ENCODE measurements at regions not wholly inside any gene's neighbourhood (a gene's known extent, or its start where the extent isn't known, plus 50 kb on each side); places are given as distances from the start of the nearest gene placed in this dataset.

GRCh38 chr4:12791536-12791935 lies 692.6 kb downstream of the RAB28 start:
- no peaks in the 10 kb centered on the region for H3K9me1 ChIP-seq (ENCODE audit: insufficient read depth, low read length)
- H3K18ac ChIP-seq (ENCODE audit: low read depth, low read length): no peak overlapping the region
- 7% methylated on average over 2 of the region's 4 CpGs; no CpG with 5 or more reads in 1 of the 2 experiments for WGBS, 2 experiments (ENCODE audit: extremely low coverage in 2 of 2, insufficient read length in 1 of 2)
- no peaks in the 10 kb centered on the region for H4K20me1 ChIP-seq (ENCODE audit: insufficient read depth, low read length)
- TF ChIP-seq POLR2A (IDR thresholded peaks at IDR 0.05; ENCODE audit: low read depth, low read length): no peak
- no peak for TF ChIP-seq USF2 (IDR thresholded peaks at IDR 0.05; ENCODE audit: low read depth, low read length)
- no peak for TF ChIP-seq RFX5 (IDR thresholded peaks at IDR 0.05; ENCODE audit: low read depth, low read length)
- TF ChIP-seq MAFK (IDR thresholded peaks at IDR 0.05; ENCODE audit: low read depth, low read length): no peak
- TF ChIP-seq RAD21 (IDR thresholded peaks at IDR 0.05; ENCODE audit: low read length): no peak
- TF ChIP-seq SMC3 (IDR thresholded peaks at IDR 0.05; ENCODE audit: low read depth, low read length): no peak
- no peak for TF ChIP-seq CTCF (conservative IDR thresholded peaks at IDR 0.05; ENCODE audit: low read depth, low read length)
- no peak for TF ChIP-seq NFE2L2 (IDR thresholded peaks at IDR 0.05; ENCODE audit: low read depth, low read length)
- TF ChIP-seq CHD1 (IDR thresholded peaks at IDR 0.05; ENCODE audit: low read depth, low read length): no peak
- TF ChIP-seq ELK1 (IDR thresholded peaks at IDR 0.05; ENCODE audit: borderline replicate concordance, low read depth, low read length): no peak
- TF ChIP-seq MXI1 (IDR thresholded peaks at IDR 0.05; ENCODE audit: borderline replicate concordance, low read depth, low read length): no peak
- no peak for TF ChIP-seq RCOR1 (IDR thresholded peaks at IDR 0.05; ENCODE audit: insufficient replicate concordance, low read length)
- TF ChIP-seq FOS (IDR thresholded peaks at IDR 0.05; ENCODE audit: low read depth, low read length): no peak
- TF ChIP-seq CEBPB (IDR thresholded peaks at IDR 0.05; ENCODE audit: low read depth, low read length): no peak
- TF ChIP-seq BHLHE40 (IDR thresholded peaks at IDR 0.05; ENCODE audit: low read depth, low read length): no peak
- no peak for TF ChIP-seq MAZ (IDR thresholded peaks at IDR 0.05; ENCODE audit: borderline replicate concordance, low read depth, low read length)
- in situ Hi-C loops (cut with MboI; ENCODE audit: low sequenced_read_pairs) (no loop called here), intact Hi-C loops (cut with micrococcal nuclease) (no loop called here), dilution Hi-C loops (cut with HindIII; ENCODE audit: low sequenced_read_pairs, unreplicated experiment) (no loop called here)
- no peak overlapping the region for H2AK5ac ChIP-seq (ENCODE audit: low read depth, low read length)
- H4K8ac ChIP-seq (ENCODE audit: low read depth in 2 of 2, low read length in 2 of 2): no peak overlapping the region
- H2BK15ac ChIP-seq (ENCODE audit: low read depth, low read length): no peak overlapping the region
- H3K36me3 ChIP-seq (ENCODE audit: control insufficient read depth, insufficient read depth, low read length): no peaks in the 10 kb centered on the region
- no peak for DNase-seq
- no peak overlapping the region for H4K91ac ChIP-seq (ENCODE audit: insufficient read depth, low read depth, low read length)
- POLR2A ChIA-PET (ENCODE audit: unreplicated experiment): no interaction called here
- no peaks in the 10 kb centered on the region for H3K79me1 ChIP-seq (ENCODE audit: low read depth in 1 of 2, low read length in 2 of 2)
- H2AK9ac ChIP-seq (replicated peaks; ENCODE audit: low read depth, low read length, poor library complexity): no peak overlapping the region
- H4K5ac ChIP-seq (ENCODE audit: low read depth, low read length): no peak overlapping the region
- no peak overlapping the region for H3K4me3 ChIP-seq (ENCODE audit: insufficient read depth, low read depth, low read length)
- no peak overlapping the region for H2BK5ac ChIP-seq (ENCODE audit: low read depth, low read length, poor library complexity, severe bottlenecking)
- no peak overlapping the region for H3K4ac ChIP-seq (ENCODE audit: low read depth, low read length)
- no peak overlapping the region for H2BK20ac ChIP-seq (ENCODE audit: low read depth, low read length)
- no peak overlapping the region for H3K14ac ChIP-seq (replicated peaks; ENCODE audit: low read depth, low read length)
- no peak for ATAC-seq (ENCODE audit: low read depth)
- H3K27me3 ChIP-seq (ENCODE audit: control insufficient read depth, insufficient read depth, low read length): no peaks in the 10 kb centered on the region
- H3K9me3 ChIP-seq (ENCODE audit: control insufficient read depth, insufficient read depth, low read length): peaks cover 11% of the 10 kb centered on the region
- no peak overlapping the region for H2AFZ ChIP-seq (replicated peaks; ENCODE audit: low read length, poor library complexity)
- BruUV-seq (replicated peaks): no TSS peak
- no peak overlapping the region for H3K27ac ChIP-seq (ENCODE audit: insufficient read depth, low read length)
- no peak overlapping the region for H2BK120ac ChIP-seq (ENCODE audit: low read depth, low read length)
- no peak overlapping the region for H3K4me2 ChIP-seq (ENCODE audit: low read depth, low read length)
- H3K56ac ChIP-seq (ENCODE audit: extremely low read depth, insufficient read depth, low read length): no peak overlapping the region
- H3K4me1 ChIP-seq (ENCODE audit: control insufficient read depth, insufficient read depth, low read length): no peaks in the 10 kb centered on the region
- CTCF ChIA-PET: no interaction called here
- no peak overlapping the region for H3K9ac ChIP-seq (ENCODE audit: low read depth, low read length)
- no peak overlapping the region for H3K23ac ChIP-seq (ENCODE audit: low read depth, low read length)
